ENCODE measurements at regions not wholly inside any gene's neighbourhood (a gene's known extent, or its start where the extent isn't known, plus 50 kb on each side); places are given as distances from the start of the nearest gene placed in this dataset.

DNA sequence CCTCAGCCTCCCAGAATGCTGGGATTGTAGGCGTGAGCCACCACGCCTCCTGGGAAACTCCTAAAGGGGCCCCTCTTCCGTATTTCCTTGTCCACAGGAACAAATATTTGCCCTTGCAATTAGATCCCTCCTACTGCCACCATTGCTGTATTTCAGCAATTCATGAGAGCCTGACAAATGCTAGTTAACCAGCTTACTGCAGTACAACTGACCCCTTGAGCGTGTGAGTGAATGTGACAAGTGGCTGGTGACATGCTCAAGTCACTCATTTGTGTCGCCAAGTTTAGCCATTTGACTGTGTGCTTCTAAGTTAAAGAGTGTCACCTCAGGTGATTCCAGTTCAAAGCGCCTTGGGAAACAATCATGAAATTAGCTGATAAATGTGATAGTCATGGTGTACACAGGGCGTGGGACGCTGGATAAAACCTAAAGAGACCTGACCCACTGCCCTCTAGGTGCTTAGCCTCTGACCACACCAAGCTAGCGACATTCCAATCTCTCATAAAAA is 56.1 kb upstream of the MAP1LC3B2 start:
- TF ChIP-seq POLR2AphosphoS5 (IDR thresholded peaks at IDR 0.05; ENCODE audit: low read depth, low read length) = no peak
- no peak for TF ChIP-seq TAF1 (IDR thresholded peaks at IDR 0.05; ENCODE audit: borderline replicate concordance, insufficient read depth, low read length)

Measured in PFSK-1 (cell line).